GM12878 (cell line): ENCODE measurements at regions not wholly inside any gene's neighbourhood (a gene's known extent, or its start where the extent isn't known, plus 50 kb on each side); places are given as distances from the start of the nearest gene placed in this dataset.

ENCODE experiments used
- ATAC-seq: fragments of 200-7000 bp; cut with Tn5 transposase; 3 replicates; pipeline ENCODE4 v1.9.1; 2020; ENCODE audit warnings: mild to moderate bottlenecking, moderate library complexity
- BruUV-seq: library from RNA; stranded (reverse); fragments of 400-500 nt; replicated peaks from 2 replicates; lab custom pipeline; 2021; lab: Mats Ljungman, UMichigan
- CTCF ChIA-PET: fragments of 300-600 bp; sonication (Branson Sonifier 250); formaldehyde crosslinking; extraction: SDS; loops from one replicate; lab custom pipeline; 2021; ENCODE audit warnings: inconsistent platforms; lab: Yijun Ruan, JAX
- POLR2A ChIA-PET: fragments of 350-600 bp; formaldehyde crosslinking; extraction: SDS; loops from one replicate; lab custom pipeline; 2021; ENCODE audit warnings: inconsistent platforms; lab: Charles Lee
- RAD21 ChIA-PET: fragments of 300-600 bp; sonication (Branson Sonifier 250); formaldehyde crosslinking; loops from one replicate; lab custom pipeline; 2023; ENCODE audit warnings: antibody characterized with exemption; ENCODE audit not compliant: unreplicated experiment; lab: Charles Lee
- SMC1A ChIA-PET: fragments of 300-600 bp; sonication (Branson Sonifier 250); formaldehyde crosslinking; loops from one replicate; lab custom pipeline; 2023; ENCODE audit not compliant: unreplicated experiment, uncharacterized antibody; lab: Charles Lee
- DNase-seq: peaks from one replicate; pipeline ENCODE4 v3.0.0-alpha.2; 2011; ENCODE audit warnings: low read depth, low spot score
- FAIRE-seq: peaks from 3 replicates; lab custom pipeline; 2011; peaks lifted over from hg19 to GRCh38; lab: Jason Lieb, UNC
- H2AFZ ChIP-seq: 2 replicates; pipeline ENCODE4 v1.6.0; 2011; ENCODE audit warnings: low read depth, low read length, control low read depth; ENCODE audit not compliant: control insufficient read depth
- H3K27ac ChIP-seq: 2 replicates; pipeline ENCODE4 v1.5.1; 2011; ENCODE audit warnings: control low read depth; ENCODE audit not compliant: control insufficient read depth, insufficient read depth
- H3K27me3 ChIP-seq, 2 experiments: replicated peaks in 1 of 2; 2 replicates each; pipeline versions ENCODE4 v1.6.0 to v1.6.1; 2011; ENCODE audit warnings: low read length in 1 of 2; ENCODE audit not compliant: control insufficient read depth in 2 of 2, insufficient read depth in 2 of 2
- H3K36me3 ChIP-seq, 2 experiments: 2 replicates each; pipeline ENCODE4 v1.5.1; 2011; ENCODE audit warnings: low read length in 1 of 2; ENCODE audit not compliant: control insufficient read depth in 2 of 2, insufficient read depth in 2 of 2
- H3K4me1 ChIP-seq: 2 replicates; pipeline ENCODE4 v1.6.1; 2011; ENCODE audit warnings: mild to moderate bottlenecking, low read length, moderate library complexity, mixed read lengths; ENCODE audit not compliant: control insufficient read depth, insufficient read depth
- H3K4me2 ChIP-seq: 2 replicates; pipeline ENCODE4 v1.6.0; 2011; ENCODE audit warnings: control low read depth; ENCODE audit not compliant: control insufficient read depth, insufficient read depth
- H3K4me3 ChIP-seq: fragments of 200-600 bp; sonication (generic); 2 replicates; pipeline ENCODE4 v1.5.1; 2016
- H3K79me2 ChIP-seq: 2 replicates; pipeline ENCODE4 v1.6.0; 2011; ENCODE audit warnings: low read length; ENCODE audit not compliant: control insufficient read depth, insufficient read depth
- H3K9ac ChIP-seq: 2 replicates; pipeline ENCODE4 v1.8.0; 2011; ENCODE audit warnings: low read length, control low read depth, mixed read lengths; ENCODE audit not compliant: control insufficient read depth, insufficient read depth
- H3K9me3 ChIP-seq: replicated peaks from 3 replicates; pipeline ENCODE4 v1.5.1; 2011; ENCODE audit warnings: mild to moderate bottlenecking, low read length; ENCODE audit not compliant: control insufficient read depth, insufficient read depth
- H4K20me1 ChIP-seq: 2 replicates; pipeline ENCODE4 v1.6.0; 2011; ENCODE audit not compliant: control insufficient read depth, insufficient read depth
- ATF2 ChIP-seq: IDR thresholded peaks from 2 replicates; pipeline ENCODE4 v1.6.1; 2012; ENCODE audit warnings: low read length, inconsistent platforms
- BCL11A ChIP-seq: IDR thresholded peaks from 2 replicates; pipeline ENCODE4 v1.6.1; 2011; ENCODE audit warnings: low read depth, low read length
- EED ChIP-seq: sonication (generic); IDR thresholded peaks from 2 replicates; pipeline ENCODE4 v1.6.1; 2016; ENCODE audit warnings: antibody characterized with exemption, low read depth
- EP300 ChIP-seq, 2 experiments: fragments of 150-350 bp in 1 of 2; IDR thresholded peaks; 2 replicates each; pipeline ENCODE4 v1.6.1; 2011 to 2012; ENCODE audit warnings: low read depth in 2 of 2, low read length in 2 of 2, borderline replicate concordance in 1 of 2, improper control_type of control experiment in 1 of 2, inconsistent platforms in 1 of 2; ENCODE audit not compliant: control insufficient read depth in 1 of 2
- IKZF2 ChIP-seq, 2 experiments: fragments of 450-650 bp; IDR thresholded peaks; 2 replicates each; pipeline ENCODE4 v1.6.1; 2017; ENCODE audit warnings: mild to moderate bottlenecking in 2 of 2, moderate library complexity in 2 of 2
- IRF3 ChIP-seq: fragments of 450-650 bp; IDR thresholded peaks from 2 replicates; pipeline ENCODE4 v1.6.1; 2014; ENCODE audit warnings: mild to moderate bottlenecking
- MYB ChIP-seq: fragments of 150-350 bp; IDR thresholded peaks from 2 replicates; pipeline ENCODE4 v1.6.1; 2014; ENCODE audit warnings: mild to moderate bottlenecking, low read depth, low read length, borderline replicate concordance
- PAX5 ChIP-seq: IDR thresholded peaks from 2 replicates; pipeline ENCODE4 v1.6.1; 2011; ENCODE audit warnings: low read depth, low read length, borderline replicate concordance
- PML ChIP-seq: IDR thresholded peaks from 2 replicates; pipeline ENCODE4 v1.6.1; 2012; ENCODE audit warnings: low read length, inconsistent platforms
- RELB ChIP-seq: fragments of 450-650 bp; IDR thresholded peaks from 2 replicates; pipeline ENCODE4 v1.6.1; 2017; ENCODE audit warnings: low read depth, mild to moderate bottlenecking, moderate library complexity
- SKIL ChIP-seq: fragments of 450-650 bp; IDR thresholded peaks from 2 replicates; pipeline ENCODE4 v1.6.1; 2017; ENCODE audit warnings: mild to moderate bottlenecking, low read depth, inconsistent platforms; ENCODE audit not compliant: poor library complexity, severe bottlenecking
- TBL1XR1 ChIP-seq: IDR thresholded peaks from 2 replicates; pipeline ENCODE4 v1.6.1; 2012; ENCODE audit warnings: low read depth, low read length, improper control_type of control experiment
- TCF3 ChIP-seq: IDR thresholded peaks from 2 replicates; pipeline ENCODE4 v1.6.1; 2012; ENCODE audit warnings: low read depth, mild to moderate bottlenecking, low read length, borderline replicate concordance; ENCODE audit not compliant: insufficient read depth
- ZBTB33 ChIP-seq: fragments of 450-650 bp; IDR thresholded peaks from 2 replicates; pipeline ENCODE4 v1.6.1; 2017; ENCODE audit warnings: mild to moderate bottlenecking
- WGBS: methylation state at CpG from one replicate; pipeline ENCODE4 v1.1.6; 2016; ENCODE audit warnings: low lambda C conversion rate; ENCODE audit not compliant: insufficient replicate concordance, insufficient coverage; ENCODE audit errors: missing lambda C conversion rate; 5-methylcytosine and 5-hydroxymethylcytosine counted together
- in situ Hi-C: fragments of 300-500 bp; cut with MboI; formaldehyde crosslinking; loops from 9 replicates; pipeline ENCODE4 v1.14.3; 2018; ENCODE audit warnings: mixed read lengths
- intact Hi-C: fragments of 100-400 bp; cut with micrococcal nuclease; formaldehyde crosslinking; loops from one replicate; pipeline ENCODE4 v1.14.2; 2022; ENCODE audit not compliant: unreplicated experiment

- no peak overlapping the region for H3K4me3 ChIP-seq
- CTCF ChIA-PET = no interaction called here
- POLR2A ChIA-PET = no interaction called here
- SMC1A ChIA-PET = no interaction called here
- H2AFZ ChIP-seq = no peak overlapping the region
- BruUV-seq = no TSS peak
- FAIRE-seq = no peak
- DNase-seq = no peak
- WGBS = 60% methylated on average over 4 of the region's 4 CpGs
- no peaks in the 10 kb centered on the region for H3K79me2 ChIP-seq
- RAD21 ChIA-PET = no interaction called here
- in situ Hi-C loops = no loop called here
- H4K20me1 ChIP-seq = no peaks in the 10 kb centered on the region
- no peak overlapping the region for H3K27ac ChIP-seq
- no peaks in the 10 kb centered on the region for H3K4me1 ChIP-seq
- intact Hi-C loops = no loop called here
- no peak for ATAC-seq
- H3K27me3 ChIP-seq = no peaks in the 10 kb centered on the region
- H3K9ac ChIP-seq = no peak overlapping the region
- H3K9me3 ChIP-seq = no peaks in the 10 kb centered on the region
- H3K36me3 ChIP-seq = no peaks in the 10 kb centered on the region
- no peak overlapping the region for H3K4me2 ChIP-seq
- TF ChIP-seq IKZF2 (IDR thresholded peaks at IDR 0.05) (no peak), IRF3 (no peak), ATF2 (no peak), PML (no peak), ZBTB33 (no peak), EP300 (IDR thresholded peaks at IDR 0.05; ENCODE audit: borderline replicate concordance in 1 of 2, control insufficient read depth in 1 of 2, low read depth in 2 of 2, low read length in 2 of 2) (no peak), MYB (no peak), RELB (no peak), EED (no peak), PAX5 (no peak), SKIL (no peak), BCL11A (no peak), TBL1XR1 (no peak), TCF3 (no peak)
Measured at GRCh38 chr5:38772471-38772870, 73.3 kb upstream of the OSMR start.
